ENCODE measurements at regions not wholly inside any gene's neighbourhood (a gene's known extent, or its start where the extent isn't known, plus 50 kb on each side); places are given as distances from the start of the nearest gene placed in this dataset.
"Not testable (repeated sequence)": the region's sequence is repeated elsewhere in the genome, so short reads cannot be mapped to it uniquely, and the experiment has no call there.

DNA sequence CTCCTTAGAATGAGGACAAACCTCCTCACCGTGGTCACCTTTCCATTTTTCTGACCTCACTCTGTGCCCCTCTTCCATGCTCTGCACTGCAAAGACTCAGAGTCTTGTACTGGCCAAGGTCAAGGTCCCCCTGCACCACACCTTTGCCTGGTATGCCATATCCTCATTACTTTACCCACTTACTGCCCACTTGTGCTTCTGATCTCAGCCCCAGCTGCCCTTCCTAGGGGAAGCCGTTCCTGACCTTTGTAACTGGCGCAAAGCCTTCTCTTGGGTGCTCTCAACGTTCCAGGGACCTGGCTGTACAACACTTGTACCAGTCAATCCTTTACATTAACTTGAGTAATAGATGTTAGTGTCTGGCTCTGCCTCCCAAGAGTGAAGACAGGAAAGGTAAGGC lies 256.0 kb downstream of the SV2B start:
- no peak overlapping the region for H3K27ac Mint-ChIP-seq
- H3K4me3 Mint-ChIP-seq, result no peak overlapping the region
- H3K4me1 Mint-ChIP-seq, result no peaks in the 10 kb centered on the region
- H3K27me3 Mint-ChIP-seq, result no peaks in the 10 kb centered on the region
- DNase-seq, result no peak
- no peaks in the 10 kb centered on the region for H3K36me3 Mint-ChIP-seq
- no peaks in the 10 kb centered on the region for H3K9me3 Mint-ChIP-seq

DNA sequence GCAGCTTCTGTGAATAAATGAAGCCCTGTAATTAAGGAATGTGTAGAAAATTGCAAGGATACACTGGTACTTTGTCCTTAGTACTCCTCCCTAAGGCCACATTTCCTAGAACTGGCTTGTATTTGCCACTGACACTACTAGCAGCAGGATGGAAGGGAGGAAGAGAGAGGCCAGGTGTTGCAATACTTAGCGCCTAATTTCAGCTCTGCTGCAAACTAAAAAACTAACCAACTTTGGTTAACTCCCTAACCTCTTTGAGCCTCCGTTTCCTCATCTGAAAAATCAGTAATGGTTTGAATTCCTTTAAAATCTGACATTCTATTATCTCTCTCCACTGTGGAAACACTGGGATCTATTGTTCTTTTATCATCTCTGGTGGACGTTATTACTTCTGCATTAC lies 257.0 kb downstream of the SV2B start:
- Mint-ChIP-seq H3K27ac (no peak overlapping the region), H3K9me3 (no peaks in the 10 kb centered on the region), H3K4me3 (no peak overlapping the region), H3K36me3 (no peaks in the 10 kb centered on the region), H3K4me1 (no peaks in the 10 kb centered on the region), H3K27me3 (no peaks in the 10 kb centered on the region)
- DNase-seq, result no peak

DNA sequence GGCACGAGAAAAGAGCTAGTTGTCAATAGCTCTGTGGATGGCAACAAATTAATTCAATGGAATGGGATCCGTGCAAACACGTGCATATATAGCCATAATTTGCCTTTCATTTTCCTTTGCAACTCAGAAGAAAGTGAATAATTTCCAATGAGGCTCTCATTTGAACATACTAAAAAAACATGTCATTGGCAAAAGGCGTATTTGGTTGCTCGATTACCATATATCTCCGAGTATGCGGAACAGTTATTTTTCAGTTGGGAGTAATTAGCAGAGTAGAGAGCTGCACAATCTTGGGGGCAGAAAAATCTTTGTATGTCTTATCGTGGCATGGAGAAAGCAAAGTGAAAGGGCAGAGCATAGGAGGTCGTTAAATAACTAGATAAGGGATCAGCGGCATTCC lies 257.4 kb downstream of the SV2B start:
- DNase-seq, result no peak
- Mint-ChIP-seq H3K4me1 (no peaks in the 10 kb centered on the region), H3K36me3 (no peaks in the 10 kb centered on the region), H3K9me3 (no peaks in the 10 kb centered on the region), H3K27ac (no peak overlapping the region), H3K4me3 (no peak overlapping the region), H3K27me3 (no peaks in the 10 kb centered on the region)

DNA sequence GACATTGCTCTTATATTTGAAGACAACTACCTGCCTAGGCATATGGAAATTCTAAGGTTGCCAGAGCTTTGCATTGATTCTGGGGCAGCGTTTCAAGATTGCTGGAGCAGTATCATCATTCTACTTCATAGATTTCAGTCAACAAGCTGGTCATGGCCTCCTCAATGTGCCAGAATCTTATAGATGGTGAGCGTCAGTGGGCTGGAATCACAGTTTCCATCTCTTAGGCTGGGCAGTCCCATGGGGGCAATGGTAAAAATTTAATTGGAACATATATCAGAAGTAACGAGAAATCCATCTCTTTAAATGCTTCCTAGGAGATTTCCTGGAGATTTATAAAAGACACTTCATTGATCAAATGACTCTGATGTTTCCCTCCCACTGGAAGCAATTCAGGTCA lies 258.3 kb downstream of the SV2B start:
- no peaks in the 10 kb centered on the region for H3K27me3 Mint-ChIP-seq
- H3K4me1 Mint-ChIP-seq, result no peaks in the 10 kb centered on the region
- H3K4me3 Mint-ChIP-seq, result no peak overlapping the region
- H3K36me3 Mint-ChIP-seq, result no peaks in the 10 kb centered on the region
- H3K27ac Mint-ChIP-seq, result no peak overlapping the region
- no peak for DNase-seq
- H3K9me3 Mint-ChIP-seq, result no peaks in the 10 kb centered on the region

DNA sequence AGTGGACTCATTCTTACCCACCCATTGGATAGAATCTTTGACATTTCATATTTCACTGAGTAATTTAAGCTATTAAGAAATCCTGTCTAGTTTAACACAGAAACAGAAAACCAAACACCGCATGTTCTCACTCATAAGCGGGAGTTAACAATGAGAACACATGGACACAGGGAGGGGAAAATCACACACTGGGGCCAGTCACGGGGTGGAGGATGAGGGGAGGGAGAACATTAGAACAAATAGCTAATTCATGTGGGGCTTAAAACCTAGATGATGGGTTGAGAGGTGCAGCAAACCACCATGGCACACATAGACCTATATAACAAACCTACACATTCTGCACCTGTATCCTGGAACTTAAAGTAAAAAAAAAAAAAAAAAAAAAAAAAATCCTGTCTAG lies 261.6 kb downstream of the SV2B start:
- H3K36me3 Mint-ChIP-seq, H3K4me3 Mint-ChIP-seq: not testable (repeated sequence)
- peaks cover 24% of the 10 kb centered on the region for H3K9me3 Mint-ChIP-seq

DNA sequence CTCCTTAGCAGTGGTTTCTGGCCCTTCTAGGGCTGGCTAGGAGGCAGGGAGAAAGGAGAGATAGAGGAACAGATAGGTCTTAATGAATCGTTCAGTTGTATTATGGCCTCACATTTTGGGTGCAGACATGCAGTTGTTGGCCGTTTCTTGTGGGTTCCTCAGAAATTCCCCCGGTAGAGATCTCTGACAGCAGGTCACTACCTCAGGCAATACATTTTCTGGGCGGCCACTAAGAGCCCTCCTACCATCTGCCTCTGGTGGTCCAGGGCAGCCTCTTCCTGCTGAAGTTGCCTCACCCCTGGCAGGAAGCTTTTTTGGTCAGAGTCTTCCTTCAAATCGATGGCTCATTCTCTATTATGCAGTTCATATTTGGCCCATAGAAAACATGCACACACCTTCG lies 266.1 kb downstream of the SV2B start:
- no peaks in the 10 kb centered on the region for H3K27me3 Mint-ChIP-seq
- H3K27ac Mint-ChIP-seq, result no peak overlapping the region
- H3K4me3 Mint-ChIP-seq, result no peak overlapping the region

More for the DNA sequence above, 261.6 kb downstream of the SV2B start:
- not testable (repeated sequence) for H3K4me1 Mint-ChIP-seq, H3K27me3 Mint-ChIP-seq, H3K27ac Mint-ChIP-seq, DNase-seq

DNA sequence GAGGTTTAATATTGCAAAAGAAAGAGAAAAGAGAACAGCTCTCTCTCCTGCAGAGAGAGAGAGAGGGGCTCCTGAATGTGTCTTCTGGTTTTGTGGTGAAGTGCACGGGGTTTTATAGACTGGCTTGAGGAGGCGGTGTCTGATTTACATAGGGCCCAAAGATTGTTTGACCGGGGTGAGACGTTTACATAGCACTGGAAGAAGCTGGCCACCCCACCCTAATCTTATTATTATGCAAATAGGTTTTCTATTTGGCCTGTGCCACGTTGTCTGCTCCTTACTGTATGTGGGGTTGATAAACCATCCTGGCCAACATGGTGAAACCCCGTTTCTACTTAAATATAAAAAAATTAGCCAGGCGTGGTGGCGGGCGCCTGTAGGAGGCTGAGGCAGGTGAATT lies 268.6 kb downstream of the SV2B start:
- Mint-ChIP-seq H3K9me3 (peaks cover 25% of the 10 kb centered on the region), H3K36me3 (peaks cover 10% of the 10 kb centered on the region), H3K4me1 (peaks cover 14% of the 10 kb centered on the region), H3K4me3 (no peak overlapping the region), H3K27me3 (no peaks in the 10 kb centered on the region), H3K27ac (no peak overlapping the region)
- no peak for DNase-seq

More for the DNA sequence above, 266.1 kb downstream of the SV2B start:
- no peak for DNase-seq
- Mint-ChIP-seq H3K4me1 (peaks cover 14% of the 10 kb centered on the region), H3K9me3 (peaks cover 25% of the 10 kb centered on the region), H3K36me3 (peaks cover 10% of the 10 kb centered on the region)

DNA sequence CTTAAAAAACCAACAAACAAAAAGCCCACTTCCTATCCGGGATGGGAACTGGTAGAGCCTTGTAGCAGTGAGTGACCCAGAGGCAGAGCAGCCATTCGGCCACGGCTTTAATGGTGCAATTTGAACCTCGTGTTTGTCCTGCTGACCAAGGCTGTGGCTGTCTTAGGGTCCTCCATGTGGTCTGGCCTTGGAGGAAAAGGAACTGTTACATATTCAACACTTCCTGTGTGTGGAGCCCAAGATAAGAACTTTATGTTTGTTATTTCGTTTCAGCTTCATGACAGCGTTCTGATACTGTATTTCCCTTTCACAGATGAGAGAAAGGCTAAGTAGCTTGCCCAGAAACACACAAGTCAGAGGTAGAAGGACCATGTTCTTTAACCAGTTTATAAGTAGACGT lies 269.8 kb downstream of the SV2B start:
- Mint-ChIP-seq H3K4me1 (peaks cover 14% of the 10 kb centered on the region), H3K9me3 (peaks cover 16% of the 10 kb centered on the region), H3K27me3 (no peaks in the 10 kb centered on the region), H3K36me3 (peaks cover 7% of the 10 kb centered on the region), H3K27ac (no peak overlapping the region), H3K4me3 (no peak overlapping the region)
- DNase-seq, result no peak

DNA sequence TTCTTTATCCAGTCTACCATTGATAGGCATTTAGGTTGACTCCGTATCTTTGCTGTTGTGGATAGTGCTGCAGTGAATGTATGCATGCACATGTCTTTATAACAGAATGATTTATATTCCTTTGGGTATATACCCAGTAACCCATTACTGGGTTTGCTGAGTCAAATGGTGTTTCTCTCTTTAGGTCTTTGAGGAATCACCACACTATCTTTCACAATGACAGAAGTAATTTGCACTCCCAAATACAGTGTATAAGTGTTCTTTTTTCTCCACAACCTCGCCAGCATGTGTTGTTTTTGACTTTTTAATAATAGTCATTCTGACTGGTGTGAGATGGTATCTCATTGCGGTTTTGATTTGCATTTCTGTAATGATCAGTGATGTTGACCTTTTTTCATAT lies 271.3 kb downstream of the SV2B start:
- H3K9me3 Mint-ChIP-seq, H3K4me3 Mint-ChIP-seq, H3K27ac Mint-ChIP-seq, H3K36me3 Mint-ChIP-seq, DNase-seq, H3K27me3 Mint-ChIP-seq: not testable (repeated sequence)
- H3K4me1 Mint-ChIP-seq, result peaks cover 14% of the 10 kb centered on the region

DNA sequence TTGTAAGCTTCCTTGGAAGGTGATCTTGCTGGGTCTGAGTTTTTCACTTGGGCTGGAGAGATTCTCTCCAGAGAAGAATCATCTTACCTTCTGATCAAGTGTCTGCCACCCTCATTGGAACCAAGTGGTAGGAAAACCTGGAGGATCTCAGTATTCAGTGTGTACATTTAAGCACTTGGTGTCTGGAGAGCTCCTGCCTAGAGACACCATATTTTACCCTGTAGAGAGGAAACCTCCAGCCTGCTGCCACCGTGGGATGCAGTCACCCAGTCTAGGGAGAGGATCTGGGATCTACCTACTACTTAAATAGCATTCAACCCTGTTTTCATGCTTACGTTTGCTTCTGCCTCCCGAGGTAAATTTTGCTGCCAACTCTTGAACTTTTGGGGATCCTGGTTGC lies 274.3 kb downstream of the SV2B start:
- H3K27me3 Mint-ChIP-seq, result no peaks in the 10 kb centered on the region
- H3K9me3 Mint-ChIP-seq, result no peaks in the 10 kb centered on the region
- H3K27ac Mint-ChIP-seq, result no peak overlapping the region
- no peak for DNase-seq
- peaks cover 11% of the 10 kb centered on the region for H3K4me1 Mint-ChIP-seq
- no peak overlapping the region for H3K4me3 Mint-ChIP-seq
- peaks cover 3% of the 10 kb centered on the region for H3K36me3 Mint-ChIP-seq

DNA sequence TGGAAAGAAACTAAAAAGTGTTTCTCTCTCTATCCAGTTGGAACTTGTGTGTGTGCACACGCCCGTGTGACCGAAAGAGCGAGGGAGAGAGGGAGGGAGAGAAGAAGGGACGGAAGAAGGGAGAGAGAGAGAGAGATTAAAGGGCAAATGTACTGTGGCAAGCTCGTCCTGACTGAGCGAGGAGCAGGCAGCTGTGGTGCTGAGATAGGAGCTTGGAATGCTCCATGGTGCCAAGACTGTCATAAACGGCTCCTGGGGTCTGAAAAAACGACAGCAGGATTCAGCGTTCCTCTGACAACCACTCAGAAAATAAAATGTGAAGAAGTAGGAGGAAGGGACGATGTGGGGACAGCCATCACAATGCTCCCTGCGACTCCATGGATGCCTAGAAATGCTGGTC lies 276.0 kb downstream of the SV2B start:
- no peak for DNase-seq
- H3K36me3 Mint-ChIP-seq, result peaks cover 2% of the 10 kb centered on the region

DNA sequence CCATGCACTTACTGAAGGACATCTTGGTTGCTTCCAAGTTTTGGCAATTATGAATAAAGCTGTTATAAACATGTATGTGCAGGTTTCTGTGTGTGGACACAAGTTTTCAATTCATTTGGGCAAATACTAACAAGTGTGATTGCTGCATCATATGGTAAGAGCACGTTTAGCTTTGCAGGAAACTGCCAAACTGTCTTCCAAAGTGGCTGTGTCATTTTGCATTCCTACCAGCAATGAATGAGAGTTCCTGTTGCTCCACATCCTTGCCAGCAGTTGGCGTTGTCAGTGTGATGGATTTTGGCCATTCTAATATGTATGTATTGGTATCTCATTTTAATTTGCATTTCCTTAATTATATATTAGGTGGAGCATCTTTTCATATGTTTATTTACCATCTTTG lies 280.1 kb downstream of the SV2B start:
- H3K36me3 Mint-ChIP-seq, result no peaks in the 10 kb centered on the region
- no peaks in the 10 kb centered on the region for H3K27me3 Mint-ChIP-seq
- H3K4me1 Mint-ChIP-seq, result peaks cover 6% of the 10 kb centered on the region
- DNase-seq, result no peak
- peaks cover 3% of the 10 kb centered on the region for H3K9me3 Mint-ChIP-seq
- no peak overlapping the region for H3K27ac Mint-ChIP-seq
- no peak overlapping the region for H3K4me3 Mint-ChIP-seq

More for the DNA sequence above, 276.0 kb downstream of the SV2B start:
- H3K27me3 Mint-ChIP-seq, result no peaks in the 10 kb centered on the region
- H3K27ac Mint-ChIP-seq, result no peak overlapping the region
- H3K4me3 Mint-ChIP-seq, result no peak overlapping the region
- peaks cover 3% of the 10 kb centered on the region for H3K9me3 Mint-ChIP-seq
- H3K4me1 Mint-ChIP-seq, result peaks cover 2% of the 10 kb centered on the region

DNA sequence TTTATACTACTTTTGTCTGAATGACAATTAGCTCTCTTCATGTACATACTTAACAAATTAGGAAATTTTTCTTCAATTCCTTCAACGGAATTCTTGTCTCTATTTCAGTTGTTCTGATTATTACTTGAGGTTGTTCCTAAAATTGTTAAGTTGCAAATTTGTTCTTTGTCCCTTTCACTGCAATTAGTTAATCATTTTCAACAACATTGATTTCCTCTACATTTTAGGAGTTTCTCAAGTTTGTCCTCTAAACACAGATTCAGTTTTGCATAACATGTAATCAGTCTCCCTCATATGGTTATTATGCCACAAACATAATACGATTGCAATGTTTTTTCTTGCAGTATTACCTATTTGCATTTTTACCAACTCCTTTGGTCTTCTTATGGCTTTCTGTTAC lies 283.5 kb downstream of the SV2B start:
- Mint-ChIP-seq H3K4me1 (peaks cover 6% of the 10 kb centered on the region), H3K27me3 (no peaks in the 10 kb centered on the region), H3K27ac (no peak overlapping the region), H3K36me3 (no peaks in the 10 kb centered on the region), H3K4me3 (no peak overlapping the region), H3K9me3 (peaks cover 3% of the 10 kb centered on the region)
- DNase-seq, result no peak

DNA sequence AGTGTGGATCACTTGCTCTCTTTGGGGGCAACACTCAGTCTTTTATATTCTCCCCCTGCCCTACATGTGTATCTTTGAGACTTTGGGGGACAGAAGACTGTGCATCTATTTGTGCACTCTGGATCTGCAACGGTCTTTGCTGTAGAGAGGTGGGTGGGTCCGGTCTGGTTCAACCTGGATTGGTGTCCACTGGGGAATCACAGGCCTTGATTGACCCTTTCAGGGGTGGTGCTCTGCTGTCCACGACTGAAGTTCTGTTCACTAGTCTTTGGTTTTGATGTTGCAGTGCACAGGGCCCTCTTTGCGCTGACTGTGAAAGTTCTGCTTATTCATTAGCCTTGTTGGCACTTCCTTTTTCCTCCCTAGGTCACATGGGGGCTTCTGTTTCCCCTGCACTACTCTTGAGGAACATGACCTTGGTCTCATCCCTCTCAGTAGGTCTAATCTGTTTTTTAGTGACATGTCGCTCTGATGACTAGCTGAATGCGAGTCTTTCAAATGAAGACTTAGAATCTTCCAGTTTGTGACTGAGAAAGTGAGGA lies 284.2 kb downstream of the SV2B start:
- DNase-seq, result no peak
- Mint-ChIP-seq H3K27me3 (no peaks in the 10 kb centered on the region), H3K36me3 (no peaks in the 10 kb centered on the region), H3K4me1 (peaks cover 6% of the 10 kb centered on the region), H3K27ac (no peak overlapping the region), H3K9me3 (peaks cover 3% of the 10 kb centered on the region), H3K4me3 (no peak overlapping the region)

DNA sequence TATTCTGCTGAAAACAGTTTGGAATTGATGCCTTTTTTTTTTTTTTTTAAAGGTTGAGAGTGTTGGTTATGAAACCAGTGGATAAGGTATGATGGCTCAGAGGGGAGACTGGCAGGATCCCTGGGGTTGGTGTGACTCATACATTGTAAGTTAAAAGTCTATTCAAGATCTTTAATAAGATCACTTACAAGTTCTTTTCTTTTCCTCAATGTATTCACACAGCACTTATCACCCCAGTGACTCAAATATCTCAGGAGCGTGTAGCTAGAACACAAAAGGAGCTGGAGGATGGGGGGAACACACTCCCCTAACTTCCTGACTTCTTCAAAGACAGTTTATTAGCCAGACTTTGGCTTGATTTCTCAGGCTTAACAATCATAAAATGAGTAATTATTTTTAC lies 285.3 kb downstream of the SV2B start:
- DNase-seq, result no peak
- H3K4me1 Mint-ChIP-seq, result peaks cover 3% of the 10 kb centered on the region
- H3K27ac Mint-ChIP-seq, result no peak overlapping the region
- no peak overlapping the region for H3K4me3 Mint-ChIP-seq
- H3K9me3 Mint-ChIP-seq, result peaks cover 3% of the 10 kb centered on the region
- H3K27me3 Mint-ChIP-seq, result no peaks in the 10 kb centered on the region
- no peaks in the 10 kb centered on the region for H3K36me3 Mint-ChIP-seq

DNA sequence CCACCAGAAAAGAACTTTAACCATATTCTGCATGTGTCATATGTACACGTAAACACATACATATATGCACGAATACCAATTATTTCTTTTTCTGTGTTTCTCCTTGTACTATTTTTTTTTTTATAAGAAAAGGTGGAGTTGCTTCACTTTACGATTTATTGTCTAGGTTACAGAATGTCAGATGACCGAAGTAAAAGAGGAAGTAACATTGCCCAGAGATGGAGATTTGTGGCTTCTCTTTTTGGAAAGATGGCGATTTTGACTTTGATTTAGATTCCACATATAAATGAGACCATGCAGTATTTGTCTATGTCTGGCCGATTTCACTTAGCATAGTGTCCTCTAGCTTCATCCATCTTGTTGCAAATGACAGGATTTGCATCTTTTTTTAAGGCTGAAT lies 293.1 kb downstream of the SV2B start:
- Mint-ChIP-seq H3K36me3 (no peaks in the 10 kb centered on the region), H3K4me1 (no peaks in the 10 kb centered on the region), H3K27me3 (peaks cover 3% of the 10 kb centered on the region), H3K4me3 (no peak overlapping the region), H3K9me3 (peaks cover 2% of the 10 kb centered on the region), H3K27ac (no peak overlapping the region)
- DNase-seq, result no peak

DNA sequence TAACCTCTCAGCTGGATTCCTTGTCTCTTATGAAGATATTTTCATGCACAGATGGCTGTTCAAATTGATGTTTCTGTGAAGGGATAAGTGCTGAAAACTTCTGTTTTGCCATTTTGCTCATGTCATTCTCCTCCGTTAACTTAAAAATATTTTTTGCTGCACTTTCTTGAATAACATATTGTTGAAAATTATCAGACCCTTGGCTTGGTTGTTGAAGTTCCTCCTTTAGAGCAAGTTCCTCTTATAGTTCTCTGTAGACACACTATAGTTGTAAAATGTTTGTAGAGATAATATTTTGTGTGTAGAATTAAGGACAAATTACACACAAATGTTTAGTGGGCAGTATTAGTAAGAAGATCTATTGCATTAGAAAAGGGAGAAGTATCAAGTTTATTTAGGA lies 300.4 kb downstream of the SV2B start:
- H3K36me3 Mint-ChIP-seq, result peaks cover 3% of the 10 kb centered on the region
- peaks cover 6% of the 10 kb centered on the region for H3K9me3 Mint-ChIP-seq
- H3K27ac Mint-ChIP-seq, result no peak overlapping the region
- DNase-seq, result no peak
- H3K4me3 Mint-ChIP-seq, result no peak overlapping the region
- H3K4me1 Mint-ChIP-seq, result no peaks in the 10 kb centered on the region
- no peaks in the 10 kb centered on the region for H3K27me3 Mint-ChIP-seq

All from activated naive CD8-positive, alpha-beta T cell treated with anti-CD3 and anti-CD28 coated beads for 36 hours (primary cell).